NCI-H526 (cell line): ENCODE measurements at regions not wholly inside any gene's neighbourhood (a gene's known extent, or its start where the extent isn't known, plus 50 kb on each side); places are given as distances from the start of the nearest gene placed in this dataset.

Source experiments
- DNase-seq, 2 experiments: peaks; one replicate each; lab custom pipeline; 2025; lab: John Stamatoyannopoulos, UW

DNA sequence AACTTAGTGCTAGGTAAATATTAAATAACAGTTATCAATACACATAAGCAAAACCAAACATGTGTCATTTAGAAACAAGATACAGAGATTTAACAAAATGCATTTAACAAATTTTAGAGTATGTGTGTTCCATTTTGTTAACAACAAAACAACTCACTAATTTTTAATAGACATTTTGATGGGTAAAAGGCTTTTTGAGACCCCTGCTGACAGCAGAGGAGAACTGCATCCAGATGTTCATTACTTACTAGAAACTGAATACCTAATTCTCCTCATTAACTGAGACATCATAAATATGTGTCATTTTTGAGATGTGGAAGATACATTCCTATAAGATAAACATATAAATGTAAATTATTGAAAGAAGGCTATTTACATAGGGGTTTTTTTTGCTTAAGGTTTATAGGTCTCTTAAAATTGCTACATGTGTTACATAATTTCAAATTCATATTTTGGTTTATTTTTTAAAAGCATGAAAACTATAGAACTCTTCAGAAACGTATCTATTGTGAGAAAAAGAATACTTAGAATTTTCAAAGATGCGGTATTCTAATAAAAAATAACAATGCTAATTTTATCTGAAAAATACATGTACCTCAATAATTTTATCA, 1009.8 kb downstream of the TUSC7 start:
- peak; percentile 1 to 11 for DNase-seq

DNA sequence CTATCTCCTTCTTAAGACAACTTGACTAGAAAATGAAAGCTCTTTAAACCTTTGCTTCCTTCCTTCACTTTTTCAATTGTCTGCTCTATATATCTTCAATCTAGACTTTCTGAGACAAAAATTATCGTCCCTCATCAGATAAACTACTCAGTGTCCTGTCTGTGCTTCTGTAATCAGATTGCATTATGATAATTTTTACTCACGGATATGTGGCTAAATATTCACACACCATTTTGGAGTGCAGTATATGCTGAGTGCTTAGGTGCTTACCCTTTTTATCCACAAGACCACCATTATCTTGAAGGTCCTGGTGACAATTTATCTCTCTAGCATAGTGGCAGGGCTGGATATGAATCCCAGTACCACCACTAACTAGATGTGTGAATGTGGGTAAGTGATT, 1012.3 kb downstream of the TUSC7 start:
- DNase-seq = no peak

DNA sequence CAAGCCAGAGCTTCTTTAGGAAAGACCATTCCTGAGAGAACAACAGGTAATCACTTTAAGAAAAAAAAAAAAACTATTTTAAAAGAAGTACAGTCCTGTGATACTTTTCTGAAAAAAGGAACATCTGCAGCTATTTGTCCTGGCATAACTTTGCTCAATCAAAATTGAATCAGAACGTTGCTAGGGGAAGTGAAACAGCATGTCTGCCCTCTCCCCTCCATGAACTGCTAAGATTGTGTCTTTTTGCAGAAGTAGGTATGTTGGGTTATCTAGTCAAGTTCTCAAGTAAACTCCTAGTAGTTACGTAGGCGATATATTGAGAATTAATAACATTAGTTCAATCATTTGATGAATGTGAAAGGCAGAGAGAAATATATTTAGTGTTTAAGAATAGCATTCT, 1013.3 kb downstream of the TUSC7 start:
- no peak for DNase-seq

DNA sequence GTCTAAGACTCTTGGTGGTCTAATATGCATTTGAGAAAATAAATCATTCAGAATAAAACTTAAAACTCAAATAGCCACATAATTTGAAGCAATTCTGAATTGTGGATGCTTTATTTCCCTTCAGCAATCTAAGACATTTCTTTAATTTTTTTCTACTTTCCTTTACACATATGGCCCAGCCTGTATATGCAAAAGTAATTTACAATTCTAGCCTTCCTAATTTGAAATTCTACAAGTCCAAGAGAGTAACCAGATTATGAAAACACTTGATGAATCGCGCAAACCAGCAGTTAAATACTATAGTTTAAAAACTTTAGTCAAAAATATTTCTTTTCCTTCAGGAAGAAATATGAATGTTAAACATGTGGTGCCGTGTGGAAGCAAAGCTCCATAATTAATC, 1014.2 kb downstream of the TUSC7 start:
- no peak for DNase-seq

DNA sequence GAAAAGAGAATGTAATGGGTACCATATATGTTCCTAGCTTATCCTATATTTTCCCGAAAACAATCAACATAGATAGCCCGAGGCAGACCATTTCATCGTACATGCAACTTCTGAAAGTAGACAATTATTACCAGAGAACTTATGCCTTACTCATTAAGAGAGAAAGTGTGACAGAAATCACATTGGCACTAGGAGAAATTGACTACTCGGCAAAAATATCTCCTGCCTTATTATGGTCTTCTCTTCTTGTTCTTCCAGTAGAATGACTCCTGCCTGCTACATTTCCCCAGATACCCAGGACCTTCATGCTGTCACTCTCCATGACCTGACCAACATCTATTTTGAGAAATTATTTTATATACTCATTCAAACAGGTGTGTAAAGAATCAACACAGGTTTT, 1015.7 kb downstream of the TUSC7 start:
- no peak for DNase-seq

DNA sequence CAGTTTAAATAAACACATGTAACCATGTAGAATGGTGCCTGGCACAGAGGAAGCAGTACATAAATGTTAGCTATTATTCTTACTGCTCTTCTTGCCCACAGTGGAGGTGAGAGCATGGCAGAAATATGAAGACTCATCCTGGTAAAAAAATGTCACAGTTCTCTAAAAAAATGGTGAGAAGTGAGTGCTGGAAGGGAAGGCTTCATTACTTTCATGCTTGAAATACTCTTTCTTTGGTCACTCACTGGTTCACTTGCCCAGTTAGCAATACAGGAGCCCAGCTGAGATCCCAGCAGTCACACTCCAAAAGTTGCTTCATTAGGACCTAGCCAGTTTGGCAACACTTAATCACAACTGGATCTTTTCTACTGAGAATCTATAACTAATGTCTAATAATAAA, 1017.2 kb downstream of the TUSC7 start:
- no peak for DNase-seq

DNA sequence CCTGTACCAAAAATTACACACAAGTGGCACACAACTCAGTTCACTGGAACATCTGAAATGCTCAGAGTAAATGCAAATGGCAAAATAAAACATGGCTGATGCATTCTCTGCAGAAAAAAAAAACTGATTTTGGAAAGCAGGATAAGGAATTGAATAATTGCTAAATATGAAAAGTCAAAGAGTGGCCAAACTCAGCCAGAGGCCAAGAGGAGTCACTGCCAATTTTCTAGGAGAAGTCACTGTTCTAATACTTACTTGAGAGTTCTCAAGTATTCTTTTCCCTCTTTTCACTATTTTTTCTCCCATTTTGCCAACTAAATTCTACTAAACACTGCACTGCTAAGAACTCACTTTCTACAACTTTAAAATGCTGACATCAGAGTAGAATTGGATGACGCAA, 1018.6 kb downstream of the TUSC7 start:
- DNase-seq = no peak

DNA sequence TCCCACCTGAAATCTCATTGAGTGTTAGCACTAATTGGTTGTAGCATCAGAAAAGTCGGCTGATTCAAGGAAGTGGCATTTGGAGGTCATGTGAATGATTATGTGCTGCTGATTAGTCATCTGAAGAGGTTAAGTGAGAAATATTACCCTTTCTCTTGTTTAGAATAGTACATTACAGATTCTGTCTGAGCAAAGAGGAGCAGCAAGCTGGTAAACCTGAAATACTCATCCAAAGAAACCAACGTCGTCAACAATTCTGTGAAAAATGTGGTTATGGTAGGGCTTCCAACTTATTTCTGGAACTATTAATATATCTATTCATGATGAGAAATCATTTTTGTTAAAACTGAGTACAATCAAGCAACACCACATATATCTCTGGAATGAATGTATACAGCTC, 1024.9 kb downstream of the TUSC7 start:
- DNase-seq = no peak

DNA sequence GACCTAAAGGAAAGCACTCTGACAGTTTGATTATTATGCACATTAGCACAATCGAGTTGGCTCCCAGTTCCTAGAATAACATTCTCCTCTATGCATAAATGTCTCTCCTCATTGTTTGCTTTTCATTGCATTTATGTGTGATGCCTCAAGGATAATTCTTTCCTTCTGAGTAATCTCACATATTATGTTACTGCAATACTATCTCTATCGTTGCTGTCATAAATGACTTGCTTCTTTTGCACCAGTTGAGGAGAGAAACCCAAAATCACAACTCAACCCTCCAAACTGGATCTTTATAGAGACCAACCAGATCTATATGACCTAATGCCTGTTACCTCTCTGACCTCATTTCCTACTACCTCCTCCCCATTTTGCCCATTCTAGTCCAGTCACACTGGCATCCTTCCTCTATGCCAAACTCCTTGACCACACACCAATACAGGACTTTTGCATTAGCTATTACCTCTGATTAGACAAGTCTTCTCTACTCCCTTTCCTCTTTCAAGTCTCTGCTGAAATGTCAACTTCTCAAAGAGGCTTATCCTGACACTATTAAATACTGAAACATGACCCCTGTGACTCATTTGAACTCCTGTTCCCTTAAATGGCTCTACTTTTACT, 1026.0 kb downstream of the TUSC7 start:
- no peak for DNase-seq

DNA sequence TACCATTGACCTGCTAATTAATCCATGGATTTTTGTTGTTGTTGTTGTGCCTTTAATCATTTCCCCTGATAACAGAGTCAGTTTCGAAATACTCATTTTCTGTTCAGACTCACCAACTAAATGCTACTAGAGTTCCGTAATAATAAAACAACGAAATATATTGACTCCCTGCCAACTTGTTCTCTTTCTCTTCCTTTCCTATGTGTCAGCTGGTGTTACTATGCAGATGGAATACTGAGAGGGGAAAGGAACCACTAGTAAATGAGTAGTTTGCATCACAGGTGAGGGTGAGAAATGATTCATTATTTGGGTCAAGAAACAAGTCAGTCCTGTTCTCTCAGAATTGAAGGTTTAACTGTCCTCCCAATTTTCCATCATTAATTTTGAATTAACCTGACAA, 1027.3 kb downstream of the TUSC7 start:
- no peak for DNase-seq

DNA sequence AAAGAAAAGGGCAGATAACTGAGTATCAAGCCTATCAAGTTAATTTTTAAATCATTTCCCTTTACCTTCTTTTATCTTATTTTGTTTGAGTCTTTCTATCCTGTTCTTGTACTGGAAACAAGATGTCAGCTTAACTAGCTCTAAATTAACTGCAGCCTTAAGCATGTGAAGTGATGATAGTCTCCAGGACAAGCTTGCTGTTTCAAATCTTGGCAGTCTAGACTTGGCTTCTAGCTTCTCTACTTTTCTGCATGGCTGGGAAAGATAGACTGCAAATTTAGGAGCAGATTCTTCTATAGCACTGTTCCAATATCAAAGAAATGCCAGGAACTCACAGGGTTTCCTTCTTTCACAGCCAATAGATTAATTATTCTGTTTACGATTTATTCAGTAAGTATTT, 1034.4 kb downstream of the TUSC7 start:
- DNase-seq = no peak

DNA sequence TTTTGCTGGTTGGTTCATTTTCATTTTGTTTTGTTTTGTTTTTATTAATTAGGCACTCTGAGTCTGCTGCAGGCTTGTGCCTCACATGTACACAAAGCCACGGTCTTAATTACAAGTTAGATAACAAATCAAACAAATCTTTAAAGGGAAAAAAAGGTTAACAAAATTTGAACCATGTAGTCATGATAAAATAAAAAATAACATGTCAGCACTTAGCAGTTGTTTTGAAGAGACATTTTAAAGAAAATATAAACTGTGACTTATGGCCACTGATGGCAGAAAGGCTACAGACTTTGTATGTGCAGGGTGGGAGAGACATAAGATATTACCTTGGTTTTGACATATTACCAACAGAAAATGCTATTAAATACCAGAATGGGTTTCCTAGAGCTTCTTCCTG, 1035.4 kb downstream of the TUSC7 start:
- no peak for DNase-seq

DNA sequence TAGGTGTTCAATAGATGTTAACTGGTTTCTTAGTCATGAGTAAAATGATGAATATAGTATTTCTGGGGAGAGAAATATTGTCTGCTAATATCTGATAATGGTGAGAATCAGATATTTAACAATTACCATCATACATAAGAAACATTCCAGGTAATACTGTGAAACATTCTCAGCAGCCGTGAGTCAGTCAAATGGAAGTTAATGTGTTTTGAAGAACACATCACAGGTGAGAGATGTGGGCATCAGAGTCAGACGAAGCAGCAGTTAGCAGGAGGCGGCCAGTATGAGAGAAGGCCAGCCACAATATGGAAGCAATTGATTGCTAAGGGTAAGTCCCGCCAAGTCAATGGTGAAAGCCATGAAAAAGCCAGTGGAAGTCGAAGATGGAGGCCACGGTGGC, 1035.9 kb downstream of the TUSC7 start:
- DNase-seq = no peak

DNA sequence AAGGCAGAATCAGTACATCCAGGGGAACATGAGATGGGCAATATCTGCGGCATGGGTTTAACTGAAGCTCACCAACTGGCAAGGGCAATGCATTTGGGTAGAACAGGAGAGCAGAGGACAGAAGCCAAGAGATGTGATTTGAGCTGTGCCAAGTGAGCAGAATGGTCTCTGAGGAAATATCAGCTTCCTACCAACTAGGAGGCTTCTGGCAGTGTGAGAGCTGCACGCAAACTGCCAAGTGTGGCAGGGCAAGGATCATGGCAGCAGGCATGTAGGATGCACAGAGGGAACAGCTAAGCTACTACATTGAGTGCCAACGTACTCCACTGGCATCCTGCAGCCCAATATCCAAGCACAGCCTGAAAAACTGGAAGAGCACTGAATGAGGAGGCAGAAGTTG, 1036.5 kb downstream of the TUSC7 start:
- no peak for DNase-seq

DNA sequence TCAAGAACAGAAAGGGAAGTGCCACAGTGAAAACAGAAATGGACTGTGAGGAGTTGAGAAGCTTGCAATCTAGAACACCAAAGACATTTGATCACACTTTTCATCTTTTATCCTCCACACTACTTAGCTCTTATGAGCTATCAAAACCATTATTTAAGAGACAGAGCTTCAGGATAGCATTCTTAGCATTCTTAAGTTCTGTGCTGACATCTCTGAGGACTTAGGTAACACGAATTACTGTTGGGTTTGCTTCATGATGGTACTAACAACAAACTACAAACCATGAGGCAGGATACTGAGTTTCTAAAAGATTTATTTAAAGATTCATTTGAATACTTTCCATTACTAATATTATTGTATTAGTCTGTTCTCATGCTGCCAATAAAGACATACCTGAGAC, 1038.6 kb downstream of the TUSC7 start:
- no peak for DNase-seq

DNA sequence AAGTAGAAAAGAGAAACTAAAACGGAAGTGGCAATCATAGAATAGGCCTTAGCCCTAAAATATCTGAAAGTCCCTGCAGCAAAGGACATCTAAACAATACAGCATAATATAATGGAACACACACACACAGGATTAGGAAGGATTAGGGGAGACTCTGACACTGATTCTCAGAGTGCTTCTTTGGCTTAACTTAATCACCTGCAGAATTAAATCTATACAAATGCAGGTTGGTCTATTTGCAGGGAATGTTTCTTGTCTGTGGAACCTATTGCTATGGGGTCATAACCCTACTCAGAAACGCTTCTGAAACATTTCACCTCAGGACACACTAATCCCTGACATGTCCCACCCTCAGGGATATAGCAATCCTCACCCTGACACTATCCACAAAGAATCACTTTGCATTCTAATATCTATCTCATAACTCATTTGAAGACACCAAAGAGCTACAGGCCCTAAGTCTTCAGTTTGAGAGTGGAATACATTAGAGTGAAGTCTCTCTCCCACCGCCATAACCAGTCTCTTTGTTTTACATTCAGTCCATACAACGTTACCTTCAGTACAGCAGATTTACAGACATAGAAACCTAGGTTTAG, 1041.2 kb downstream of the TUSC7 start:
- DNase-seq = no peak

DNA sequence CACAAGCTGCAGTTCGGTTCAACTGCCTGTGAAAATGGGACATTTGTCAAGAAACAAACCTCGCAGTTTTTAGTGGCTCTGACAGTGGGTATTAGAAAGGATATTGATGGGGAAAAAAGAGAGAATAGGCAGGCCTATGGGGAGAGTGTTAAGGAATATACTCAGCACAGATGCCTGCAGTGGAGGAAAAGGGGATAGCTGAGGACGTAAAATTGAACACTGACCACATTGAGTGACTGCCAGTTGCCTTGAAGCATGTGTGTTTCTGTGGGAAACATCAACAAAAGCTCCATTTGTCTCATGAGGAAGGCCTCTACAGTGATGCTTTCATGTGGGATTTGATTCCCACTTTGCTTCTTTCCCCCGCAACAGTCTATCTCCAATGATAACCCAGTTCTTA, 1042.1 kb downstream of the TUSC7 start:
- DNase-seq = no peak

DNA sequence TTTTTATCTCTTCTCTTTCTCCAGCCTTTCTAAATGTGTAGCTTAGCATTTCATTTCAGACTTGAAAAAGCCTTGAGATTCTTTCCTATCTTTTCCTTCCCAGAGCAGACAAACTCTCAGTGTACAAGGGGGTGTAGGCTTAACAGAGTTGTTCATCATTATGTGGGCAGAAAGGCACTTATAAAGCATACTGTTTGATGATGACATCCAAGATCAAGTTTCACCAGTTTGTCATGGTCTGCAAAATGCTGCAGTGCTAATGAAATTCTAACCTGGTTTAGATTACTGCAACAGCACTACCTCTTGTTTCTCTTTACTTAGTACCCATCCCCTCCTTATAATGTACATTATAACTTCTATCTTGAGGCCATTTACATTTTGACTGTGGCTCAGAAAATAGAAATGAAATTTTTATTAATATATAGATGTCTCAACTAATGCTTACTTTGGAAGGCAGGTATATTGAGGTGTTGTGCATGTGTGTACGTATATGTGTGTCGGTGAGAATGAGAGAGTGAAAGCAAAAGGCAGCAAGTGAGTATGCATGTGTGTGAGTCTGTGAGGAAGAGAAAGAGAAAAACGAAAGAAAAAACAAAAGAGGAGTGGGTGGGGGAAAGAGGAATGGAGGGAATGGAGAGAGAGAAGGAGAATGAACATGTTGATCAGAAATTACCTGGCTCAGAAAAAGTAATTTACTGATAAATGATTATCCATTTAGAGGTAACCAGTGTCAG, 1043.6 kb downstream of the TUSC7 start:
- no peak for DNase-seq

DNA sequence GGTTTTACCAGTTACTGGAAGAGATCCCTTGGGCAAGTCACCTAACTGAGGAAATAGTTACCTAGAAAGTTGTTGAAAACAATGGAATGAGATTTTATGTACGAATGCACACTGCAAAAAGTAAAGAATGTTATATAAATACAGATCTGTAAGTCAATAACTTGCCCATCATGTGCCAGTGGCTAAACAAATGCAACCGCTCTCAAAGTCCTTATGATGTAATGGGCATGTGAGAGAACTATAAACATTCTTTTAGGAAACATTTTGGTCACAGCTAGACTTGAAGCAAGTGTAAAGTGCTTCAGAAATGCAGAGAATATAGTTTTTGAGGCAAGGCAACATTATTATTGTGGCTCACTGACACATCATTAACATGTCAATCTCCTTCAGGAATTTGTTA, 1044.5 kb downstream of the TUSC7 start:
- DNase-seq = no peak

DNA sequence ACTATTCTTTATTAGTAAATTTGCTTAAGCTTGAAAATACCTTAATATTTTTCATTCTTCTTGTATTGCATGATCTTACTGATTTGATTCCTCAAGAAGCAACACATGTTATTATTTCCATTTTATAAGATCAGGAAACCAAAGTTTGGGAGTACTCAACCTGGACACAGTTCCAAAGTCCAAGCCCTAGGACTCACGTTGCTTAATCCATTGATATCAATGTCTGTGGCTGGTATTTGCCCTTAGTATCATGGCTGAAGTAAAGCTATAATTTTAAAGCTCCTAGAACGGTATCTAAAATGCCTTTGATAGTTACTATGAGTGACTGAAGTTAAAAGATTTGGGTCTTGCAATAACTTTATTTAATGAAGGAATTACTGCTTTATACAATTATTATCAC, 1045.3 kb downstream of the TUSC7 start:
- DNase-seq = no peak

DNA sequence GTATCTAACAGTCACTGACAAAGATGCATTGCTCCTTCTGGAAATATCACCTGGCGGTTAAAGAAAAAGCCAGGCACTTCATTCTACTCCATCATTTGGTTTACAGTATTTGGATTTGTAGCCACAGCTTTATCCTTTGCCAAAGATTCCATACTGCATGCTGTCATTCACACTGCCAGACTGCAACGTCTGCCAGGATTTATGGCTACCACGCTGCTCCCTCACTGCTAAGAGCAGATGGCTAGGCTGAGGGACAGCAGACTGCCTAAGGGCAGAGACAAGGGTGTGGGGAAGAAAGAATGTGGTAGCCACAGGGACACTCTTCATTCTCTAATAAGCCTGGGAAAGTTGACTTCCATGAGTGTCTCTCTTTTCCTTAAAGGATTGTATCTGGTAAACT, 1047.0 kb downstream of the TUSC7 start:
- DNase-seq = no peak

DNA sequence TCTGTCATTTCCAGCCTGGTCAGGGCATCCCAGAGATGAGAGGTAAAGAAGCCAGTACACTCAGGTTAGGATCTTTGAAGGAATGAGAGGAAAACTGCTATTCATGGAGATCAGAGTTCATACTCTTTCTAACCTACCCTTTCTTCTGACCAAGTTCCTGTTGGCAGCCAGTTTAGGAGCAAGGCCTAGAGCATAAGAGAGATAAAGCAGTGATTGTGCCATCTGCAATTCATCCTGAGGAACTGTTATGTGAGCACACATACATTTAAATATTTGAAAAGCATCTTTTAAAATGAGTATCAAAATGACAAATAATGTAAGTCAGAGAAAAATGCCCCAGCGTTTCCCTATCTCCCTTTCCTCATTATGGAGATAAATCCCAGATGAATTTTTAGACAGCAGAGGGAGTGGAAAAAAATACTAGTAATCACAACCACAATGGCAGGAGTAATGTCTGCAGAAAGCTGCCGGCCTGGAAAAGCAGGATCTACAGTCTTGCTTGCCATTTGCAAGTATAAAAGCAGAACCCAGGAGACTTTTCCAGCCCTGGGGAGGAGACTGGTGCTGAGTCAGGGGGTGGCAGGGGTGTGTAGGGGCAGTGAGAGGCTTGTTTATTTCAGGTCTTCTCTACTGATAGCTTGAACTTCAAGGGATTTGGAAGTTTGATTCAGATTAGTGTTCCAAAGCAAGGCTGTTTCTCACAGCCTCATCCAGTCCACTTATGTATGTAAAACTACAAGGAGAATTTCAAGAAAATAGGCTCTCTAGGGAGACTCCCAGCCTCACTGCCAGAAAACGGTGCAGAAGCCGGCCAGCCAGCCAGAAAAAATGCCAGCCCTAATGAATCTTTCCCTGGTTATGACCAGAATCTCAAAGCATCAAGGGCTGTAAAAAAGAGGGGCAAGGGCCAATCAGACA, 1052.4 kb downstream of the TUSC7 start:
- no peak for DNase-seq
